HG03521 (cell line): ENCODE measurements at regions not wholly inside any gene's neighbourhood (a gene's known extent, or its start where the extent isn't known, plus 50 kb on each side); places are given as distances from the start of the nearest gene placed in this dataset.
A peak's percentile ranks its signal among the peaks of the same experiment; 100 is the strongest.
"Not testable (repeated sequence)": the region's sequence is repeated elsewhere in the genome, so short reads cannot be mapped to it uniquely, and the experiment has no call there.

Experiments
- ATAC-seq: cut with Tn5 transposase; IDR thresholded peaks from one replicate; pipeline ENCODE4 v1.9.1; 2021; ENCODE audit warnings: mild to moderate bottlenecking, moderate library complexity; ENCODE audit not compliant: unreplicated experiment

GRCh38 chr6:8821981-8822381 lies 386.6 kb upstream of the SLC35B3 start:
- ATAC-seq, result no peak

- ATAC-seq, result no peak
These were observed 385.0 kb upstream of the SLC35B3 start for GRCh38 chr6:8820313-8820712.

GRCh38 chr6:8819446-8819845 lies 384.1 kb upstream of the SLC35B3 start:
- no peak for ATAC-seq

GRCh38 chr6:8814440-8815000 lies 379.2 kb upstream of the SLC35B3 start:
- ATAC-seq, result no peak

GRCh38 chr6:8810325-8810724 lies 375.0 kb upstream of the SLC35B3 start:
- ATAC-seq, result no peak

GRCh38 chr6:8809662-8810061 lies 374.3 kb upstream of the SLC35B3 start:
- ATAC-seq, result no peak

- ATAC-seq, result no peak
These were observed 367.9 kb upstream of the SLC35B3 start for GRCh38 chr6:8803181-8803760.

- ATAC-seq, result not testable (repeated sequence)
These were observed 367.1 kb upstream of the SLC35B3 start for GRCh38 chr6:8802397-8802796.

- ATAC-seq, result no peak
These were observed 359.1 kb upstream of the SLC35B3 start for GRCh38 chr6:8794420-8794819.

- no peak for ATAC-seq
These were observed 354.5 kb upstream of the SLC35B3 start for GRCh38 chr6:8789878-8790277.

GRCh38 chr6:8785223-8785622 lies 349.9 kb upstream of the SLC35B3 start:
- ATAC-seq, result no peak

GRCh38 chr6:8783191-8783590 lies 347.8 kb upstream of the SLC35B3 start:
- no peak for ATAC-seq

GRCh38 chr6:8780653-8781052 lies 345.3 kb upstream of the SLC35B3 start:
- ATAC-seq, result no peak

GRCh38 chr6:8764733-8765132 lies 329.4 kb upstream of the SLC35B3 start:
- no peak for ATAC-seq

- no peak for ATAC-seq
These were observed 325.6 kb upstream of the SLC35B3 start for GRCh38 chr6:8760951-8761350.

GRCh38 chr6:8758412-8758811 lies 323.1 kb upstream of the SLC35B3 start:
- no peak for ATAC-seq

- ATAC-seq, result no peak
These were observed 315.3 kb upstream of the SLC35B3 start for GRCh38 chr6:8750627-8751026.

- no peak for ATAC-seq
These were observed 314.1 kb upstream of the SLC35B3 start for GRCh38 chr6:8749465-8749864.

- peak; percentile 86 for ATAC-seq
These were observed 307.9 kb upstream of the SLC35B3 start for GRCh38 chr6:8743170-8743745.

- ATAC-seq, result no peak
These were observed 304.1 kb upstream of the SLC35B3 start for GRCh38 chr6:8739454-8739853.

GRCh38 chr6:8738951-8739350 lies 303.6 kb upstream of the SLC35B3 start:
- ATAC-seq, result no peak

- no peak for ATAC-seq
These were observed 301.0 kb upstream of the SLC35B3 start for GRCh38 chr6:8736156-8736895.
